B cell (primary cell): ENCODE measurements at regions not wholly inside any gene's neighbourhood (a gene's known extent, or its start where the extent isn't known, plus 50 kb on each side); places are given as distances from the start of the nearest gene placed in this dataset.

ENCODE experiments used
- ATAC-seq: fragments of 200-7000 bp; cut with Tn5 transposase; one replicate; pipeline ENCODE4 v1.10.0; 2021; ENCODE audit warnings: low read depth, mild to moderate bottlenecking, moderate number of reproducible peaks, moderate library complexity
- CTCF ChIA-PET: fragments of 350-600 bp; sonication (Branson Sonifier 250); formaldehyde crosslinking; loops from one replicate; lab custom pipeline; 2021; ENCODE audit warnings: antibody characterized with exemption, inconsistent platforms; lab: Charles Lee
- POLR2A ChIA-PET: fragments of 350-600 bp; sonication (Branson Sonifier 250); formaldehyde crosslinking; loops from one replicate; lab custom pipeline; 2021; ENCODE audit warnings: antibody characterized with exemption; lab: Charles Lee
- DNase-seq: peaks from one replicate; pipeline ENCODE4 v3.0.0; 2013
- H2AFZ ChIP-seq: 2 replicates; pipeline ENCODE4 v1.6.1; 2012; ENCODE audit warnings: mild to moderate bottlenecking, low read depth, low read length; ENCODE audit not compliant: insufficient read depth, poor library complexity, severe bottlenecking
- H3K27ac ChIP-seq, 2 donors: 1 replicate in 1 of 2; 2 replicates in 1 of 2; pipeline ENCODE4 v1.5.1; 2012 to 2013; ENCODE audit warnings: low read length in 2 of 2, mild to moderate bottlenecking in 2 of 2, moderate library complexity in 1 of 2
- H3K27me3 ChIP-seq, 4 experiments: fragments of 200-600 bp in 1 of 4; sonication (generic) in 1 of 4; replicated peaks in 1 of 4; 1 replicate in 2 of 4; 2 replicates in 2 of 4; pipeline versions ENCODE4 v1.6.1 to v1.7.0; 2013 to 2016; ENCODE audit warnings: low read length in 3 of 4, mild to moderate bottlenecking in 2 of 4, mixed read lengths in 1 of 4, moderate library complexity in 1 of 4; ENCODE audit not compliant: insufficient read depth in 4 of 4, control insufficient read depth in 3 of 4; ENCODE audit errors: control extremely low read depth in 1 of 4
- H3K36me3 ChIP-seq, 2 experiments: replicated peaks in 1 of 2; 1 replicate in 1 of 2; 2 replicates in 1 of 2; pipeline versions ENCODE4 v1.6.1 to v1.7.1; 2013; ENCODE audit warnings: low read length in 1 of 2; ENCODE audit not compliant: insufficient read depth in 2 of 2, control insufficient read depth in 1 of 2; ENCODE audit errors: control extremely low read depth in 1 of 2, extremely low read depth in 1 of 2
- H3K4me1 ChIP-seq, 2 donors: fragments of 200-600 bp in 1 of 2; sonication (generic) in 1 of 2; 1 replicate in 1 of 2; 2 replicates in 1 of 2; pipeline versions ENCODE4 v1.5.1 to v1.6.1; 2013 to 2017; ENCODE audit warnings: low read length in 2 of 2; ENCODE audit not compliant: control insufficient read depth in 2 of 2, insufficient read depth in 2 of 2
- H3K4me2 ChIP-seq: replicated peaks from 2 replicates; pipeline ENCODE3; 2012; ENCODE audit warnings: mild to moderate bottlenecking, low read depth, low read length; ENCODE audit not compliant: poor library complexity, severe bottlenecking
- H3K4me3 ChIP-seq, 5 experiments: fragments of 200-600 bp in 1 of 5; sonication (generic) in 1 of 5; 1 replicate in 3 of 5; 2 replicates in 2 of 5; pipeline versions ENCODE4 v1.5.1 to v1.7.0; 2011 to 2016; ENCODE audit warnings: low read length in 4 of 5, mild to moderate bottlenecking in 4 of 5, low read depth in 2 of 5, control low read depth in 1 of 5, moderate library complexity in 1 of 5; ENCODE audit not compliant: insufficient read depth in 1 of 5; ENCODE audit errors: control extremely low read depth in 1 of 5, extremely low read depth in 1 of 5
- H3K79me2 ChIP-seq: fragments of 200-600 bp; sonication (generic); one replicate; pipeline ENCODE4 v1.6.0; 2016; ENCODE audit warnings: low read length; ENCODE audit not compliant: control insufficient read depth, insufficient read depth
- H3K9ac ChIP-seq: fragments of 200-600 bp; sonication (generic); 2 replicates; pipeline ENCODE4 v1.6.1; 2017; ENCODE audit warnings: mild to moderate bottlenecking, low read length, moderate library complexity
- H3K9me3 ChIP-seq, 3 donors: one replicate each; pipeline versions ENCODE4 v1.6.1 to v1.7.1; 2013; ENCODE audit warnings: low read length in 2 of 3; ENCODE audit not compliant: control insufficient read depth in 2 of 3, insufficient read depth in 1 of 3; ENCODE audit errors: control extremely low read depth in 1 of 3
- H4K20me1 ChIP-seq: 2 replicates; pipeline ENCODE4 v1.6.0; 2012; ENCODE audit warnings: mild to moderate bottlenecking, low read length; ENCODE audit not compliant: insufficient read depth, control insufficient read depth, poor library complexity, severe bottlenecking
- H3K27ac Mint-ChIP-seq: one replicate; pipeline ENCODE4 v1.8.0; 2021; ENCODE audit warnings: mixed read lengths
- H3K27me3 Mint-ChIP-seq: one replicate; pipeline ENCODE4 v1.8.0; 2021; ENCODE audit warnings: mixed read lengths
- H3K4me1 Mint-ChIP-seq: one replicate; pipeline ENCODE4 v1.8.0; 2021; ENCODE audit warnings: mixed read lengths
- H3K4me3 Mint-ChIP-seq: one replicate; pipeline ENCODE4 v1.8.0; 2021; ENCODE audit warnings: mixed read lengths
- H3K9me3 Mint-ChIP-seq: one replicate; pipeline ENCODE4 v1.8.0; 2022; ENCODE audit warnings: mixed read lengths; ENCODE audit not compliant: insufficient read depth
- CTCF ChIP-seq: fragments of 200-600 bp; IDR thresholded peaks from one replicate; pipeline ENCODE4 v1.8.0; 2022; ENCODE audit warnings: antibody characterized with exemption, mild to moderate bottlenecking
- EZH2 ChIP-seq: IDR thresholded peaks from 2 replicates; pipeline ENCODE4 v1.6.1; 2012; ENCODE audit warnings: borderline replicate concordance, low read depth, mild to moderate bottlenecking, moderate library complexity, low read length; ENCODE audit not compliant: insufficient read depth, poor library complexity, severe bottlenecking
- WGBS: methylation state at CpG from one replicate; pipeline ENCODE4 v1.1.5; 2013; ENCODE audit warnings: missing lambda C conversion rate; ENCODE audit not compliant: insufficient coverage; 5-methylcytosine and 5-hydroxymethylcytosine counted together
- intact Hi-C: fragments of 100-400 bp; cut with micrococcal nuclease; formaldehyde crosslinking; loops from one replicate; pipeline ENCODE4 v1.10.0; 2022

GRCh38 chr9:90156318-90156717, 486.3 kb downstream of the DIRAS2 start:
- POLR2A ChIA-PET = no interaction called here
- DNase-seq (no peak), ATAC-seq (no peak)
- intact Hi-C loops = no loop called here
- Histone ChIP-seq H3K9me3 (peaks cover 0 to 6% (median 0%) of the 10 kb centered on the region in 3 donors), H2AFZ (no peak overlapping the region), H3K9ac (no peak overlapping the region), H3K36me3 (no peaks in the 10 kb centered on the region), H3K4me1 (peaks cover 0 to 2% of the 10 kb centered on the region in 2 donors), H4K20me1 (no peaks in the 10 kb centered on the region), H3K27ac (no peak overlapping the region), H3K79me2 (no peaks in the 10 kb centered on the region), H3K4me2 (no peak overlapping the region), H3K4me3 (no peak overlapping the region), H3K27me3 (peaks cover 0 to 4% (median 1%) of the 10 kb centered on the region in 4 experiments)
- Mint-ChIP-seq H3K27me3 (no peaks in the 10 kb centered on the region), H3K4me3 (no peak overlapping the region), H3K27ac (no peak overlapping the region), H3K4me1 (no peaks in the 10 kb centered on the region), H3K9me3 (no peaks in the 10 kb centered on the region)
- TF ChIP-seq CTCF (no peak), EZH2 (no peak)
- CTCF ChIA-PET = no interaction called here
- WGBS = no CpG with 5 or more reads among the region's 2 CpGs

- WGBS = 96% methylated on average over 5 of the region's 5 CpGs
- CTCF ChIA-PET = interaction anchor here (1.5 kb wide), 1 partner anchor 19 kb away, joined by 5 read pairs; no protein-coding TSS in a partner anchor
- DNase-seq = no peak
Measured at GRCh38 chr9:90162326-90162725, 480.3 kb downstream of the DIRAS2 start.

More at GRCh38 chr9:90162326-90162725, 480.3 kb downstream of the DIRAS2 start:
- no peak overlapping the region for H3K27ac Mint-ChIP-seq
- H3K9me3 ChIP-seq = peaks cover 0 to 9% (median 0%) of the 10 kb centered on the region in 3 donors
- peaks cover 3% of the 10 kb centered on the region for H3K4me1 Mint-ChIP-seq
- H3K36me3 ChIP-seq = no peaks in the 10 kb centered on the region
- POLR2A ChIA-PET = no interaction called here
- ATAC-seq = no peak
- H3K9ac ChIP-seq = no peak overlapping the region
- no peak for TF ChIP-seq EZH2
- TF ChIP-seq CTCF = no peak
- peaks cover 0 to 4% (median 1%) of the 10 kb centered on the region in 4 experiments for H3K27me3 ChIP-seq
- H3K4me1 ChIP-seq = peaks cover 16% of the 10 kb centered on the region in 2 donors
- no peaks in the 10 kb centered on the region for H3K79me2 ChIP-seq
- no peak overlapping the region for H3K4me2 ChIP-seq
- no peaks in the 10 kb centered on the region for H4K20me1 ChIP-seq
- H3K27me3 Mint-ChIP-seq = no peaks in the 10 kb centered on the region
- no peak overlapping the region for H3K27ac ChIP-seq
- intact Hi-C loops = no loop called here
- no peak overlapping the region for H3K4me3 ChIP-seq
- peak overlapping the region; percentile 40 for H2AFZ ChIP-seq
- no peak overlapping the region for H3K4me3 Mint-ChIP-seq
- no peaks in the 10 kb centered on the region for H3K9me3 Mint-ChIP-seq
